ENCODE measurements at regions not wholly inside any gene's neighbourhood (a gene's known extent, or its start where the extent isn't known, plus 50 kb on each side); places are given as distances from the start of the nearest gene placed in this dataset.

DNA sequence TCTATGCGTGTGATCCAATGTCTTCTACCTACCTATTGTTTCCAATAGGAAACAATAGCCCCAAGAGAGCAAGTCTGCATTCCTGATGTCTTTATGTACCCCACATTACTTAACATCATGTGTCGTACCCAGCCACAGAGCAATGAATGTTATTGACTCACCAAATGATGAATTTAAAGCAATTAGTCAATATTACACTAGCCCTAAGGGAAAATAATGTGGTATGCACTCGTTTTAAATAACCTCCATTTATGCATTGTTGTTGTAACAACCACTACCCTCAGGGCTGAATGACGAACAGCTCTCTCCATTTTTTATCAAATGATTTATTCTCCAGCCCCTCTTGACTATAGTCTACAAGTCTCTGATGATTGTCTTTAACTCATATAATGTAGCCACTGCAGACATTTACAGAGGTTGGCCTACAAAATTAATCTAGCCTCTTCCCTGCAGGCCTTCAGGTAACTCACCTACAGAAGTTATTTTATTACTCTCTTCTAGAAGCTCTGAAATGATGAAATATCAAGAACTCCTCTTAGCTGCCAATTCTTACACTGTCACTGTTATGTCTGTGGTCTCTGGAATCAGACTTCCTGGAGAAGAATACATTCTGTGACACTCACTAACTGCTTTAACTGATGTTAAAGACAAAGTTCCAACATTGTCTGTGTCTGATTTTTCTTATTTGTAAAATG is 601.7 kb upstream of the GRIA3 start:
- H3K27me3 Mint-ChIP-seq (ENCODE audit: low read depth), result no peaks in the 10 kb centered on the region
- H3K4me1 Mint-ChIP-seq (ENCODE audit: low read depth), result no peaks in the 10 kb centered on the region
- H3K4me3 Mint-ChIP-seq (ENCODE audit: unreplicated experiment), result no peak overlapping the region
- H3K9me3 Mint-ChIP-seq (ENCODE audit: low read depth), result peaks cover 27% of the 10 kb centered on the region
- TF ChIP-seq, protein P1, sequence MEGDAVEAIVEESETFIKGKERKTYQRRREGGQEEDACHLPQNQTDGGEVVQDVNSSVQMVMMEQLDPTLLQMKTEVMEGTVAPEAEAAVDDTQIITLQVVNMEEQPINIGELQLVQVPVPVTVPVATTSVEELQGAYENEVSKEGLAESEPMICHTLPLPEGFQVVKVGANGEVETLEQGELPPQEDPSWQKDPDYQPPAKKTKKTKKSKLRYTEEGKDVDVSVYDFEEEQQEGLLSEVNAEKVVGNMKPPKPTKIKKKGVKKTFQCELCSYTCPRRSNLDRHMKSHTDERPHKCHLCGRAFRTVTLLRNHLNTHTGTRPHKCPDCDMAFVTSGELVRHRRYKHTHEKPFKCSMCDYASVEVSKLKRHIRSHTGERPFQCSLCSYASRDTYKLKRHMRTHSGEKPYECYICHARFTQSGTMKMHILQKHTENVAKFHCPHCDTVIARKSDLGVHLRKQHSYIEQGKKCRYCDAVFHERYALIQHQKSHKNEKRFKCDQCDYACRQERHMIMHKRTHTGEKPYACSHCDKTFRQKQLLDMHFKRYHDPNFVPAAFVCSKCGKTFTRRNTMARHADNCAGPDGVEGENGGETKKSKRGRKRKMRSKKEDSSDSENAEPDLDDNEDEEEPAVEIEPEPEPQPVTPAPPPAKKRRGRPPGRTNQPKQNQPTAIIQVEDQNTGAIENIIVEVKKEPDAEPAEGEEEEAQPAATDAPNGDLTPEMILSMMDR (IDR thresholded peaks at IDR 0.05), result no peak
- DNase-seq (ENCODE audit: low spot score), result no peak
- H3K27ac Mint-ChIP-seq (ENCODE audit: unreplicated experiment), result no peak overlapping the region
- no peaks in the 10 kb centered on the region for H3K36me3 Mint-ChIP-seq (ENCODE audit: low read depth)

GRCh38 chrX:122582975-122583305 is 601.1 kb upstream of the GRIA3 start:
- H3K4me1 Mint-ChIP-seq (ENCODE audit: low read depth), result no peaks in the 10 kb centered on the region
- H3K9me3 Mint-ChIP-seq (ENCODE audit: low read depth), result peaks cover 27% of the 10 kb centered on the region
- TF ChIP-seq, protein P1 (IDR thresholded peaks at IDR 0.05), result no peak

GRCh38 chrX:122583551-122583950 is 600.5 kb upstream of the GRIA3 start:
- TF ChIP-seq, protein P1 (IDR thresholded peaks at IDR 0.05), result no peak
- Mint-ChIP-seq H3K4me1 (ENCODE audit: low read depth) (no peaks in the 10 kb centered on the region), H3K9me3 (ENCODE audit: low read depth) (peaks cover 28% of the 10 kb centered on the region), H3K36me3 (ENCODE audit: low read depth) (no peaks in the 10 kb centered on the region), H3K27ac (ENCODE audit: unreplicated experiment) (no peak overlapping the region), H3K27me3 (ENCODE audit: low read depth) (no peaks in the 10 kb centered on the region), H3K4me3 (ENCODE audit: unreplicated experiment) (no peak overlapping the region)
- DNase-seq (ENCODE audit: low spot score), result no peak

More at GRCh38 chrX:122582975-122583305, 601.1 kb upstream of the GRIA3 start:
- no peaks in the 10 kb centered on the region for H3K27me3 Mint-ChIP-seq (ENCODE audit: low read depth)
- H3K4me3 Mint-ChIP-seq (ENCODE audit: unreplicated experiment), result no peak overlapping the region
- H3K36me3 Mint-ChIP-seq (ENCODE audit: low read depth), result no peaks in the 10 kb centered on the region
- DNase-seq (ENCODE audit: low spot score), result no peak
- H3K27ac Mint-ChIP-seq (ENCODE audit: unreplicated experiment), result no peak overlapping the region

GRCh38 chrX:122584981-122585380 is 599.1 kb upstream of the GRIA3 start:
- Mint-ChIP-seq H3K27ac (ENCODE audit: unreplicated experiment) (no peak overlapping the region), H3K27me3 (ENCODE audit: low read depth) (no peaks in the 10 kb centered on the region), H3K4me3 (ENCODE audit: unreplicated experiment) (no peak overlapping the region), H3K36me3 (ENCODE audit: low read depth) (no peaks in the 10 kb centered on the region), H3K4me1 (ENCODE audit: low read depth) (no peaks in the 10 kb centered on the region), H3K9me3 (ENCODE audit: low read depth) (peaks cover 23% of the 10 kb centered on the region)
- TF ChIP-seq, protein P1 (IDR thresholded peaks at IDR 0.05), result no peak
- DNase-seq (ENCODE audit: low spot score), result no peak

GRCh38 chrX:122586831-122587230 is 597.2 kb upstream of the GRIA3 start:
- no peak for DNase-seq (ENCODE audit: low spot score)
- TF ChIP-seq, protein P1 (IDR thresholded peaks at IDR 0.05), result no peak
- H3K4me1 Mint-ChIP-seq (ENCODE audit: low read depth), result no peaks in the 10 kb centered on the region
- H3K36me3 Mint-ChIP-seq (ENCODE audit: low read depth), result no peaks in the 10 kb centered on the region
- H3K27ac Mint-ChIP-seq (ENCODE audit: unreplicated experiment), result no peak overlapping the region
- H3K4me3 Mint-ChIP-seq (ENCODE audit: unreplicated experiment), result no peak overlapping the region
- H3K27me3 Mint-ChIP-seq (ENCODE audit: low read depth), result no peaks in the 10 kb centered on the region
- peaks cover 15% of the 10 kb centered on the region for H3K9me3 Mint-ChIP-seq (ENCODE audit: low read depth)
